COLO668 (cell line): ENCODE measurements at regions not wholly inside any gene's neighbourhood (a gene's known extent, or its start where the extent isn't known, plus 50 kb on each side); places are given as distances from the start of the nearest gene placed in this dataset.

Experiments
- DNase-seq: peaks from one replicate; lab custom pipeline; 2025; ENCODE audit not compliant: unreplicated experiment; lab: John Stamatoyannopoulos, UW

DNA sequence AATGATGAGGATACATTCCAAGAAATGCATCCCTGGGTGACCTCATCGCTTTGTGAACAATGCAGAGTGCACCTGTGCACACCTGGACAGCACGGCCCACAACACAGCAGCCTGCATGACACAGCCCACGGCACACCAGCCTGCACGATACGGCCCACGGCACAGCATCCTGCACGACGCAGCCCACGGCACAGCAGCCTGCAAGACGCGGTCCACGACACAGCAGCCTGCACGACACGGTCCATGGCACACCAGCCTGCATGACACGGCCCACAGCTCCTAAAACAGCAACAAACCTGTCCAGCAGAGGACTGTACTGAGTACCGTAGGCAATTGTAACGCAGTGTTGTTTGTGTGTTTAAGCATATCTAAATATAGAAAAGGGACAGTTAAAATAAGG lies 134.7 kb upstream of the PPP2R2D start:
- DNase-seq = no peak

DNA sequence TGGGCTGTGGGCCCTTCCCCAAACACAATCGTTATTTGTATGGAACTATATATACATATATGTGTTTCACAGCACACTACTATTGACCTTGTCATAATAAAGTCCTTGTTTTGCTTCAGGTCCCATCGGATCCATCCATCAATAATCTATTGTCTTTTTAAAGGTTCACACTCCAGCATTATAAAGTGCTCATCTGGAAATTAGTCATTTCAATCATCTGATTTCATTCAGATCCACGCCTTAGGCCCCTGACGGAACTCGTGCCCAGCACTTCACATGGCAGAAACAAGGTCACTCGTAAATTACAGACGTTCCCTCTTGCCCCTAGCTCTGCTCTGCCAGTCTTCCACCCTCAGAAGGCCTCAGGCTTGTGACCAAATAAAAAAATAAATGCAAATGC lies 133.1 kb upstream of the PPP2R2D start:
- no peak for DNase-seq

DNA sequence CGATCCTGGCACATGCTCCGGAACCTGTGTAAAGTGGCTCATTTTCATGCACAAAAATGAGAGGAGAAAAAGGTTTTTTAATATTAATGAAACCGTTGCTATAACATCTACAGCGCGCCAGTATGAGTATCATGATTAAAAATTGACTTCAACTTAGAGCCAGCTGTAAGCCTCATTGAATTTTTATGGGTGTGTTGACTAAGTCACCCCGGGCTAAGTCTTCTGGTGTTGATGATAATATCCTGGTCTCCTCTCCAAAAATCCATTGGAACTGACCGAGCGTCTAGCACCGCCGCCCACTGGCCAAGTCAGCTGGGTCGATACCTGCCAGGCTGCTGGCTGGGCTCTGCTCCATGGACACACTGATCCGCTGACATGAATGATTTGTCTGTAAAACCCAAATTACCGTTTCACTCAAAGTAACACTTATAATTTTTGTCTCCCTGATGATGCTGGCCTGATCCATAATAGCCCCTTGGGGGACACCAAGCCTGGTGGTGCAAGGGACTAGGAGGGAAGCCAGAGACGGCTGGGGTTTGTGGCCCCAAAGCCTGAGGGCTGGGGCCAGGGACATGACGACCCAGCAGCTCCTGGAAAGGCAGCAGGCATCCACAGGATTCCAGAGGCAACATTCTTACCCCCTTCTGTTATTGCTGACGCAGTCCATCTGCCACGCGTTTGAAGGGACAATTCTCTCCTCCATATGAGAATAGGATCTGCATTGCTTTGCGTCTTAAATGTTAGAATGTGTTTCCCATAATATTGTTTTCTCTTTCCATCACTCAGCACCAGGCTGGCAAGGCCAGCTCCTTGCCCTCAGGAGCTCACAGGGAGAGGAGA lies 131.0 kb upstream of the PPP2R2D start:
- DNase-seq = no peak

DNA sequence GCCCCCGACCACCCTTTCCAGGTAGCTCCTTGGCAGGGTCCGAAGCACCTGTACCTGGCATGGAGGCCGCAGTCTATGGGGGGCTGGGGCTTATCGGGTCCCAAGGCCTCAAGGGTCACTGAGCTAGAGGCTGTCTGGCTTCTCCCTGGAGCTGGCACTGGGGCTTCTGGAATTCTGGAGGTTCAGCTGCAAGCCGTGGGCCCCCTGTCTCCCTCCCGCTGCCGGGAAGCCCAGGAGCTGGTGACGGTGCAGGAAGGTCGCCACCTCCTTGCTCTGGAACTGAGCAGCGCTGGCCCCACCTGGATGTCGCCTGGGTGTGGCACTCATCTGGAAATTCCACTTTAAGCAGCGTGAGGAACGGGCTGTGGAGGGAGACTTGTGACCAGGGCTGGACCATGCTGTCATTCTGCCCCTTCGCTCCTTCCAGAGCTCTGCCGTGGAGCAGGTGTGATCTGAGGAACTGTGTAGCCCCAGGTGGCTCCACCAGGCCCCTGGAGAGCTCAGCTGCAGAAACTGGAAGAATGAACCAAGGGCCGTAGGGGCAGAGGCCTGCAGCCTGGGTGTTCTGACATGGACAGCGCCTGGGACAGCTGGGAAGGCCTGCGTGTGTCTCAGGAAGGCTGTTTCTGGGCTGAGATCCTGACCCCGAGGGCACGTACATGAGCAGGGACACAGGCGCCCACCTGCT lies 129.7 kb upstream of the PPP2R2D start:
- no peak for DNase-seq

DNA sequence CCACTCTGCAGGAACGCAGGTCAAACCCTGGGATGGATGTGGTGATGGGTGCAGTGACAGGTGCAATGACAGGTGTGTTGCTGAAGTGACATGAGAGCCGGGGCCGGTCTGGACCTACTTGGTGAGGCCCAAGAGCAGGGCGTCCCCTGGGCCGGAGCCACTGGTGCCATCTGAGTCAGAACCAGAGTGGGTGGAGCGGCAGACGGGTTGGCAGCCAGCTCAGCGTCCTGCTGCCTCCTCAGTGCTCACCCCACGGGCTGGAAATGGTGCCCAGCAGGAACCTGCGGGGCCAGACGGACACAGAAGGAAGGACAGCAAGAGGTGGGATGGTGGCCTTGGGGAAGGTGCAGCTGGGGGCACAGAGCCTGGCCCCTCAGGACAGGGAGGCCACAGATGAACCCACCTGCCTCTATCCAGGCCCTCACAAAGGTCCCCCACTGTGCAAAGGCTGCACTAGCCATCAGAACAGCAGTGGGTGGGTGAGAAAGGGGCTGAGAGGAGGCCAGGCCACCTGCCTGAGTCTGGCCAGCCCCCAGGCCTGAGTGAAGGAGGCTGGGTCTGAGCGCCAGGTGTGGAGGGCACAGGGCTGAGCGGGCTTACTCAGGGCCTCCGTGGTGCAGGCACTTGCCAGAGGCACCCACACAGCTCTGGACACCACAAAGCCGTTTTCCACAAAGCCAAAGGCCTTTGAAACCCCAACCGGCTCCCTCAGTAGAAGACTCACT lies 129.0 kb upstream of the PPP2R2D start:
- no peak for DNase-seq

DNA sequence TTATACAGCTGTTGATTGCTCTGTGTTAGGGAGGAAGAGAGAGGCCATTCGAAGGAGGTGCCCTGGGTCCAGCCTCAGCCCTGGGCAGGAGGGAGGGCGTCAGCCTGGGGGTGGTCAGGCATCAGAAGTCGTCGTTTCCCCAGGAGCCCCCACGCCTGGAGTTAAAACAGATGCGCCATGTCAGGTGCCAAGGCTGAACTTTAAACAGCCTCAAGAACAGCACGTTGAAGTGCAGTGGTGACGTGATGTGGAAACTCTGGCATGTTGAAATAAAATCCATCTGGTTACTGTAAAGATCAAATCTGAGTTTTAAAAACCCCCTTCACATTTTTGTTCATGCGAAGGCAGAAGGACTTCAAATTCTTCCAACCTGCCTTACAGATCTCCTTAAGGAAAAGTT lies 128.4 kb upstream of the PPP2R2D start:
- no peak for DNase-seq

DNA sequence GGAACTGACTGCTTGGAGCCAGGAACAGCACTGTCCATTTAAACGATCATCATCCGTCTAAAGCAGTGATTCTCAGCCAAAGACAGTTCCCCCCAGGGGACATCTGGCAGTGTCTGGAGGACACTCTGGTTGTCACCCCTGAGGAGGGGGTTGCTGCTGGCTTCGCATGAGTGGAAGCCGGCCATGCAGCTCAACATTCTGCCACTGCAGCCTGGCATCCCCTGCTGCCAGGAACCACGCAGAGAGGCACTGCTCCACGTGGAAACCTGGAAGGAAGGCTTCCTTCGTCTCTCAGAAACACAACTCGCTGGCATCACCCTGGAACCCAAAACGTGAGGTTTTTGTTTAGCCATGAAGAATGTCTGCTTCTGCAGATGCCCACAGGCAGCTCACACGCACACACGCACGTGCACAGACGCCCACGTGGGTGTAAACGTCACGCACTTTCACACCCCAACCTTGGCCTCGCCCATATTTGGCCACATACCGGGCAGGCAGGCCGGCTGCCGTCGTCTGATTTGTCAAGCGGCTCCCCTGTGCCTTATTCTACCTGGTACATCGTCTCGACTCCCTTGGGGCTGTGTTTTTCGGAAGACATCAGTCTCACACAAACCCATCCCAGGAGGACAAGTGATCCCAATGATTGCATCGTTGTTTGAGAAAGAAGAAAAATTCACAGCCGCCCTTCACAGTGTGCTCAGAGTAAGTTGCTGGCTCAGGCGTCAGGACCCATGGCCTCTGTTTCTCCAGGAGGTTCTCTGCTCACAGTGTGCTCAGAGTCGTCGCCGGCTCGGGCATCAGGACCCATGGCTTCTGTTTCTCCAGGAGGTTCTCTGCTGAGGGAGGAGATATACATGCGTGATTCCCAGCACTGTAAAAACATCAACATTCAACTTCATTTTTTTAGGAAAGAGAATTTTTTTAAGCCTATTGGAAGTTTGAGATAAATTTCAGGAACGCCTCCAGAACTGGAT lies 127.2 kb upstream of the PPP2R2D start:
- DNase-seq = no peak

DNA sequence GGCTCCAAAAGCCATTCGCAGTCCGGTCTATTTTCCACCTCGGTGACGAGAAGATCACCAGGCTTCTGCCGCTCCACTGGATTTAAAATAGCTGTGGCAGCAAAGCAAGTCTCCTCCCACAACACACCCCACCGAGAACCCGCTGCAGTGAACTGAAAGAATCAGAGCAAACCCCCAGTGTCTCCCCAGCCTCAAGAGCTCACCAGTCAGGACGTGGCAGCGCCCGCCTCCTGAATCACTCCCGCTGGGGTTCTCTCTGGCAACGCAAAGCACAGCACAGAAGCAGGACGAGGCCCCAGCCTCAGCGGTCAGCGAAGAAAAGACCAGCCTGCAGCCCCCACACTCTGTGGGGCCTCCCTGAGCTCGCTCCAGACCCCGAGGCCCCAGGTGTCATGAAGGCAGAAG lies 126.1 kb upstream of the PPP2R2D start:
- no peak for DNase-seq

DNA sequence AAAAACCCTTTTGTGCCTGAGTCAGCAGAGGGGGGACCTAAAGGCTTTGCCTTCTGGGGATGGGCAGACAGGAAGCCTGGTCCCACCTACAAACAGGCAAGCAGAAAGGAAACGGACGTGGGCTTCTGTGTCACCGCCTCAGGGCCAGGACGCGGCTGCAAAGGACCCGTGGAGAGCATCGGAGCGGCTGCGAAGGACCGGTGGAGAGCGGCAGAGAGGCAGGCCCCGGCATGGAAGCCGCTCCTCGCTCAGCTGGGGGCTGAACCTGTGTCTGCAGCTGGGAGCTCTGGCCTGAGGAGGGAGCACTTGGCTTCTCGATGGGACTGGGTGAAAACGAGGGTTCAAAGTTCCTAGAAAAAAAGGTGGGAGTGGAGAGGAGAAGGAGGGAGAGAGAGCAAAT lies 125.4 kb upstream of the PPP2R2D start:
- no peak for DNase-seq

DNA sequence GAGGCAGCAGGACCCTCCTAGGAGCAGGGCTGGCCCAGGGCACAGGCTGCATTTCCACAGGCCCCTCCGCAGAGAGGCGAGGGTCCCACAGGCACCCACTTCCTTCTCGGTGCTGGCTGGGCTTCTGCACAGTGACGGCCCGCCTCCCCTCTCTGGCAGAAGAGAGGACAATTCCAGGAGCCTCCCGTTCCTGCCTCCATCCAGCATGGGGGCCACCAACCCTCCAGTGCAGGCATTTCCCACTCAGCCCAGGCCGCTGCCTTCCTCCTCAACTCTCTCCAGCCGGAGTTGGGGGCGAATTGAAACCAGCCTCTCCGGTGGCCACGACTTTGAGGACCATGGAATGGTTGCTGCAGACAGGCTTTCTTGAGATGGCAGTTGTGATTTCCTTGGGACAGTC lies 125.0 kb upstream of the PPP2R2D start:
- no peak for DNase-seq

DNA sequence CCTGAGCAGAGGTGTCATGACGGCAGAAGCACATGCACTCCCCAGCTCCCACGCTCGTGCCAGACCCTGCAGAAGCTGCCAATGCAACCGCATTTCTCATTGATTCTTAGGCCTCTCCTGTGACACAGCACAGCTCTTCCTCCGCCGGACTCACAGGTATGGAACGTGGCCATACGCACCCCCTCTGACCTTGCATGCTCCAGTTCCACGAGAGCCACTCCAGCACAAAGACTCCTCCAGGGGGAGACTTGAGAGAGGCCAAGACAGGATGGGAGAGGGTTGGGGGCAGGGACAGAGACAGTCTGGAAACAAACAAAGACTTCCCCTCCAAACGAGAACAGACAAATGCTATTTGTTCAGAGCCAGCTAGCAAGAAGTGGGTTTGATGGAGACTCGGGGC lies 124.3 kb upstream of the PPP2R2D start:
- no peak for DNase-seq

DNA sequence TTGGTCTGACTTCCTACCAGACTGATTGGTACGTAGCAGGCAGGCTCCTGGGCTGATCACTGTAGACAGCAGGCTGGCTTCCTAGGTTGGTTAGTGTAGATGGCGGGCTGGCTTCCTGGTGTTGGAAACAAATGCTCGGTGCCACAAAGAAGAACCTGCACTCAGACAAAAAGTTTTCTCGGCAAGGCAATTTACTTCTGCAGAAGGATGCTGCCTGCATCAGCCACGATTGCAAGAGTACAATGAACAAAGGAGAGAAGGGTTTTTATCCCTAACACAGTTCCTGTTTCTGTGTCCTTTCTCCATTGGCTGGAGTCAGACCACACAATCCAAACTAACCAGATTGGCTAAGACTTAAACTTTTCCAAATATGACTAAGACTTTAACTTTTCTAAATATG lies 123.6 kb upstream of the PPP2R2D start:
- DNase-seq = no peak

DNA sequence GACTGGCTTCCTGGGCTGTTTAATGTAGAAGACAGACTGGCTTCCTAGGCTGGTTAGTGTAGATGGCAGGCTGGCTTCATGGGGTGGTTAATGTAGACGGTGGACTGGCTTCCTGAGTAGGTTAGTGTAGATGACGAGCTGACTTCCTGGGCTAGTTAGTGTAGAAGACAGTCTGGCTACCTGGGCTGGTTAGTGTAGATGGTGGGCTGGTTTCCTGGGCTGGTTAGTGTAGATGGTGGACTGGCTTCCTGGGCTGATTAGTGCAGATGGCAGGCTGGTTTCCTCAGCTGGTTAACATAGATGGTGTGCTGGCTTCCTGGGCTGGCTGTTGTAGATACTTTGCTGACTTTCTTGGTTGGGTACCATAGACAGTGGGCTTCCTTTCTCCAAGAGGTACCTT lies 122.9 kb upstream of the PPP2R2D start:
- DNase-seq = no peak

DNA sequence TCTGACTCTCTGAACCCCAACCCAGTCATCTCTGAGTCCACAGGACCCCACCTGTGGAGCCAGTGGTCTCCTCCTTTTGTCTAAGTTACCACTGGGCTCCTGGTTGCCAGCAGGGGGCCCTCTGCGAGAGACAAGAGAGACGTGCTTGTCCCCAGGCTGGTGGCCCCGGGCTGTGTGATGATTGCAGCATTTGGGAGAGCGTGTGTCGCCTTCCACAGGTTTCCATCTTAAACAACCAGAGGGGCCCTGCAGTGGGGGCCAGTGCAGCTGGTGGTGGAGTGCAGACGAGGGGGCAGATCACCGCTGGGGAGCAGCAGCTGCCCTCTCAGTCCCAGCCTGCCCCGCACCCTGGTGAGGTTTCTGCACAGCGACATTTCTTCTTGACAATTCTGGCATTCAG lies 122.4 kb upstream of the PPP2R2D start:
- DNase-seq = no peak

DNA sequence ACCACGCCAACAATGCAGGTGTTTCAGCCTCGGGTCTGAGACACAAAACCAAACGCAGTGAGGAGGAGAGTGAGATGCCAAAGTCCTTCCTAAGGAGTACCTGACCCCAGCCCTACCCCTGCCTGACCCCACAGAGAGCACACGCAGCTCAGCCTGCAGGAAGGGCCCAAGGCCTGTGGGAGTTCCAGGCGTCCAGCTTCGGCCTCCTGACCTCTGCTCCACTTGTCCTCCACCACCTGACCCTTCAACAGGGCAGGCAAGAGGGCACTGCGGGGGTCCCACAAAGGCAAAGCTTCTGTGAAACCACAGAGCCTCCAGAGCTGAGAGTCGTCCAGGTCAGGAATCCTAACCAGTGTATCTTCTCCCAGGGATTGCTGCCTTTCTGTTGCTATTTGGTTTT lies 122.0 kb upstream of the PPP2R2D start:
- no peak for DNase-seq

DNA sequence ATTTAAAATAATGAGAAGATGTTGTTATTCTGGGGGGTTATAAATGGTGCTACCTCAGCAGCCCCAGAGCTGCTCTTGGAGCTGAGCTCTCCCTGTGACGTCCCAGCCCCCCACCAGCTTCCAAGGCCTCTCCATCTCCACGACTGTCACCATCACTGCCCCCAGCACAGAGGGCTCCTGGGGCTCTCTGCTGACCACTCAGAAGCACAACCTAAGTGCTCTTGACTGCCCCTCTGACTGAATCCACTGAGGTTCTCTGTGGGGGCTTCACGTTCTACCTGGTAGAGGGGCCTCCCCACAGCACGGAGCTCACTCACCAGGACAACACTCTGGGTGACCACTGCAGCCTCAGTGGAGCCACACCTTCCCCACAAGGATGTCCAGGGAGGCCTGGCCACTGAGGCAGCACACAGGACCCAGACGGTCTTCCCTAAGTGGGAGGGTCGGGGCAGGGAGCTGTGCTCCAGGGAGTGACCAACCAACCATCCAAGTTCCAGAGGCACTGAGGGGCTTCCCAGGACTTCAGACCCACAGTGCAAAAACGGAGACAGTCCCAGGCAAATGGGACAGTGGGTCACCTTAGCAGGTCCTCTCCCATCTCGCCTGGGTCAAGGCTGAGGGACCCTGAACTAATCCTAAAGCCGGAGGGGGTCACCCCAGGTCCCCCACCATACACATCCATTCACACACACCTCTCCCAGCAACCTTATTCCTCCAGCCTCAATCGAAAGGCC lies 121.0 kb upstream of the PPP2R2D start:
- no peak for DNase-seq

DNA sequence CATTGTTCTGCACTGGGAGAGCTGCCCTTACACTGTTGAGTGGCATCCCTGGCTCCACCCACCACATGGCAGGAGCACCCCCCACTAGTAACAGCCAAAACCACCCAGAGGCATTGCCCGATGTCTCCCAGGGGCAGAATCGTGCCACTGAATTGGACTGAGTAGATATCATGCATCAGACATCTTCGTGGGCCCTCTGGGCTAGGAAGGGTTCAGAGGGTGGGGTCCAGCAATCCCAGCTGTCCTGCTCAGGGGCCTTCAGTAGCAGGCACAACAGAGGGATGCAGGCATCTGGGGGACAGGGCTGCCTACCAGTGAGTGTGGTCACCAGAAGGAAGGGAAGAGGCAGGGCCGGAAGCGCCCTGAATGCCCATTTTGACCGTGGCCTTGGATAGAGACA lies 119.7 kb upstream of the PPP2R2D start:
- no peak for DNase-seq

DNA sequence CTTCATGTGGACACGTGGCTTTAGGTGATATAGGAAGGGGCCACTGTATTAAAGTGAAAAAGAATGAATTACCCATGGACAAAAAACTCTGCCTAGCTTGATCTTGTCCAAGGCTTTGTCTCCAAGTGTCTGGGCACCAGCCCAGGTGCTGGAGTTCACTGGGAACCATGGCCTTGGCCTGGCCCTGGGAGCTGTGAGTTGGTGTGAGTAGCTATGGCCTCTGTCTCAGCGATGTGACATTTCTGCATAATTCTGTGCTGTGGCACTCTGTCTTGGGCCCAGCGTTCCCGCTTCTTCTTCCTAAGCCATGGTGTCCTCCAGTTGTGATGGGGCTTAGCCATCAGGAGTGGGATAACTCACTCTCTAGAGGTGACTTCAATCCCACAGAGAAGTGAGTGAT lies 119.0 kb upstream of the PPP2R2D start:
- DNase-seq = no peak

DNA sequence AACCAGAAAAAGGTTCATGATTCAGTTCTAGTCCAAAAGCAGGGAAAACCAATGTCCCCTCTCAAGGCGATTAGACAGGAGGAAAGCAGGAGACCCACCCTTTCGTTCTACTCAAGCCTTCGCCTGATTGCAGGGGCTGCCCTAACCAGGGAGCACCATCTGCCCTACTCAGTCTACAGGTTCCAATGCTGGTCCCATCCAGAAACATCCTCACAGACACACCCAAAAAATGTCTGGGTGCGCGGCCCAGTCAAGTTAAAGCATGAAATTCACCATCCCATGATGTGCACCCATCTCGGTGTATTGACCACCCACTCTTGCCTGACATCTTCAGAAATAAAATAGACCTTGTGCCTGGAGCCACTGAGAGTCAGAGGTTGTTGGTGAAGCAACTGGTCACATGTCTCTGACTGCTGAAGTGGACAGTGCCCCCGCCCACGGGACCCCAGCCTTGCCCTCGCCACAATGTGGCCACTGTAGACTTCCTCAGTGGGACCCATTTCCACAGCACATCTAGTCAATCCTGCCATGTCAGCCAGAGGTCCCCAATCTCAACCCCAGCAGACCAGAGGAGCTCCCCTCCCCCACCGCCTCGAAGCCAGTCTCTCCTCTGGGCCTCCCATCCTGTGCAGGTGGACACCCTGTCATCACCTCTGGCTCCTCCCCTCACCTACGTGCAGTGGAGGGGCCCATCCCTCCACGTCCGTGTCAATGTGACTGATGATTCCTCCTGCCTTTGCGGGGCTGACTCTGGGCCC lies 116.3 kb upstream of the PPP2R2D start:
- no peak for DNase-seq

DNA sequence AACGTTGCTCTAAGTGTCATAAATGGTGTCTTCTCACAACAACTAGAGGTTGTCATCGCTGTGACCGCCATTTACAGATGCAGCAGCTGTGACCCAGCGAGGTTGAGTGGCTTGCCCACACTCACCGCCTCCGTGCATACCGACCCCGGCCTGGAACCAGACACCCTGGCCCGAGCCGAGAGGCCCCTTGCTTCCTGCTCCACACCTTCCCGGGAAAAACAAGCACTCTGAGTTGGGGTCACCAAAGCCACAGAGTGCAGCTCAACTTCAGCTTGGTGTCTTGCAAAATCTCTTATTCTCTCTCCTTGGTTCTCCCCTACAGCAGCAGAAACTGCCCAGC lies 115.7 kb upstream of the PPP2R2D start:
- DNase-seq = no peak
